SK-N-MC (cell line): ENCODE measurements at regions not wholly inside any gene's neighbourhood (a gene's known extent, or its start where the extent isn't known, plus 50 kb on each side); places are given as distances from the start of the nearest gene placed in this dataset.

Experiments
- EZH2 ChIP-seq: fragments of 200-600 bp; sonication (generic); IDR thresholded peaks from one replicate; pipeline ENCODE4 v1.6.1; 2017; ENCODE audit warnings: antibody characterized with exemption
- POLR2AphosphoS5 ChIP-seq: IDR thresholded peaks from 2 replicates; pipeline ENCODE4 v1.6.1; 2012; ENCODE audit warnings: mild to moderate bottlenecking, low read depth, low read length, borderline replicate concordance

GRCh38 chr14:97155320-97155719 is 358.1 kb downstream of the VRK1 start:
- no peak; the same call in 1 of the 2 replicates for TF ChIP-seq POLR2AphosphoS5
- no peak for TF ChIP-seq EZH2
